WTC11 (cell line): ENCODE measurements at regions not wholly inside any gene's neighbourhood (a gene's known extent, or its start where the extent isn't known, plus 50 kb on each side); places are given as distances from the start of the nearest gene placed in this dataset.

ENCODE experiments used
- ATAC-seq: fragments of 200-7000 bp; cut with Tn5 transposase; 2 replicates; pipeline ENCODE4 v1.10.0; 2021; ENCODE audit warnings: mild to moderate bottlenecking, moderate library complexity
- CTCF ChIA-PET: fragments of 300-600 bp; sonication (Branson Sonifier 250); formaldehyde crosslinking; loops from one replicate; lab custom pipeline; 2021; ENCODE audit warnings: antibody characterized with exemption; lab: Charles Lee
- POLR2A ChIA-PET: fragments of 350-600 bp; sonication (Branson Sonifier 250); formaldehyde crosslinking; loops from one replicate; lab custom pipeline; 2021; ENCODE audit warnings: antibody characterized with exemption; lab: Charles Lee
- DNase-seq: peaks from one replicate; pipeline ENCODE4 v3.0.0; 2021; ENCODE audit warnings: low spot score
- H3K27ac Mint-ChIP-seq: 2 replicates; pipeline ENCODE4 v1.8.0; 2021; ENCODE audit warnings: mixed read lengths
- H3K27me3 Mint-ChIP-seq: 2 replicates; pipeline ENCODE4 v1.8.0; 2021; ENCODE audit warnings: low read depth, mild to moderate bottlenecking, moderate library complexity, mixed read lengths
- H3K36me3 Mint-ChIP-seq: 2 replicates; pipeline ENCODE4 v1.8.0; 2021; ENCODE audit warnings: mixed read lengths
- H3K4me1 Mint-ChIP-seq: 2 replicates; pipeline ENCODE4 v1.8.0; 2022; ENCODE audit warnings: mixed read lengths
- H3K4me3 Mint-ChIP-seq: 2 replicates; pipeline ENCODE4 v1.8.0; 2021; ENCODE audit warnings: mild to moderate bottlenecking, moderate library complexity, mixed read lengths
- H3K9me3 Mint-ChIP-seq: 2 replicates; pipeline ENCODE4 v1.8.0; 2021; ENCODE audit warnings: mixed read lengths
- AR ChIP-seq: fragments of 250-450 bp; sonication (Bioruptor Pico); IDR thresholded peaks from 2 replicates; pipeline ENCODE4 v1.9.0; 2021; ENCODE audit warnings: mild to moderate bottlenecking
- ATF3 ChIP-seq: sonication (generic); formaldehyde crosslinking; conservative IDR thresholded peaks from 2 replicates; pipeline ENCODE4 v1.8.1; 2022; ENCODE audit warnings: mild to moderate bottlenecking, missing genetic modification reagents
- CREB1 ChIP-seq: sonication (generic); formaldehyde crosslinking; IDR thresholded peaks from 2 replicates; pipeline ENCODE4 v1.8.0; 2023; ENCODE audit warnings: mild to moderate bottlenecking, missing genetic modification reagents
- ELF4 ChIP-seq: sonication (generic); formaldehyde crosslinking; IDR thresholded peaks from 2 replicates; pipeline ENCODE4 v1.8.1; 2022; ENCODE audit warnings: low read depth, mild to moderate bottlenecking, moderate library complexity, missing genetic modification reagents
- EMX1 ChIP-seq: fragments of 250-450 bp; sonication (Bioruptor Pico); IDR thresholded peaks from 2 replicates; pipeline ENCODE4 v1.8.0; 2021; ENCODE audit warnings: mild to moderate bottlenecking
- FOXP1 ChIP-seq: sonication (generic); formaldehyde crosslinking; IDR thresholded peaks from 2 replicates; pipeline ENCODE4 v1.8.0; 2022; ENCODE audit warnings: missing genetic modification reagents, mild to moderate bottlenecking, moderate library complexity, borderline replicate concordance
- GRHL2 ChIP-seq: fragments of 250-450 bp; sonication (Bioruptor Pico); IDR thresholded peaks from 2 replicates; pipeline ENCODE4 v1.8.0; 2022; ENCODE audit warnings: mild to moderate bottlenecking, moderate library complexity; ENCODE audit not compliant: insufficient replicate concordance, severe bottlenecking
- NFYB ChIP-seq: sonication (generic); formaldehyde crosslinking; conservative IDR thresholded peaks from 2 replicates; pipeline ENCODE4 v1.8.0; 2022; ENCODE audit warnings: low read depth, missing genetic modification reagents
- ZBTB21 ChIP-seq: sonication (generic); formaldehyde crosslinking; IDR thresholded peaks from 2 replicates; pipeline ENCODE4 v1.8.1; 2023; ENCODE audit warnings: mild to moderate bottlenecking, missing genetic modification reagents, borderline replicate concordance
- ZNF232 ChIP-seq: sonication (generic); formaldehyde crosslinking; IDR thresholded peaks from 2 replicates; pipeline ENCODE4 v1.8.0; 2022; ENCODE audit warnings: mild to moderate bottlenecking, missing genetic modification reagents
- ZNF416 ChIP-seq: fragments of 250-450 bp; sonication (Bioruptor Pico); IDR thresholded peaks from 2 replicates; pipeline ENCODE4 v1.9.0; 2021; ENCODE audit warnings: mild to moderate bottlenecking, inconsistent platforms
- ZNF512 ChIP-seq: sonication (generic); formaldehyde crosslinking; IDR thresholded peaks from 2 replicates; pipeline ENCODE4 v1.8.1; 2022; ENCODE audit warnings: missing genetic modification reagents, borderline replicate concordance
- TF ChIP-seq, protein P1 (sequence below): fragments of 250-450 bp; sonication (Bioruptor Pico); IDR thresholded peaks from 2 replicates; pipeline ENCODE4 v2.1.2; 2022; ENCODE audit warnings: mild to moderate bottlenecking, moderate library complexity
- TF ChIP-seq, protein P2 (sequence below): fragments of 250-450 bp; sonication (Bioruptor Pico); IDR thresholded peaks from 2 replicates; pipeline ENCODE4 v1.9.0; 2021; ENCODE audit warnings: moderate library complexity, mild to moderate bottlenecking, inconsistent platforms, borderline replicate concordance
- TF ChIP-seq, protein P3 (sequence below): sonication (generic); formaldehyde crosslinking; IDR thresholded peaks from 2 replicates; pipeline ENCODE4 v1.8.1; 2023; ENCODE audit warnings: mild to moderate bottlenecking, missing genetic modification reagents, moderate library complexity

- TF ChIP-seq AR (CRISPR knock-in tag) (no peak), ATF3 (CRISPR knock-in tag) (no peak), ZNF232 (CRISPR knock-in tag) (no peak), ZNF416 (no peak), ZBTB21 (no peak), EMX1 (CRISPR knock-in tag) (no peak)
- TF ChIP-seq, protein P1, sequence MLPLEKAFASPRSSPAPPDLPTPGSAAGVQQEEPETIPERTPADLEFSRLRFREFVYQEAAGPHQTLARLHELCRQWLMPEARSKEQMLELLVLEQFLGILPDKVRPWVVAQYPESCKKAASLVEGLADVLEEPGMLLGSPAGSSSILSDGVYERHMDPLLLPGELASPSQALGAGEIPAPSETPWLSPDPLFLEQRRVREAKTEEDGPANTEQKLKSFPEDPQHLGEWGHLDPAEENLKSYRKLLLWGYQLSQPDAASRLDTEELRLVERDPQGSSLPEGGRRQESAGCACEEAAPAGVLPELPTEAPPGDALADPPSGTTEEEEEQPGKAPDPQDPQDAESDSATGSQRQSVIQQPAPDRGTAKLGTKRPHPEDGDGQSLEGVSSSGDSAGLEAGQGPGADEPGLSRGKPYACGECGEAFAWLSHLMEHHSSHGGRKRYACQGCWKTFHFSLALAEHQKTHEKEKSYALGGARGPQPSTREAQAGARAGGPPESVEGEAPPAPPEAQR: no peak
- TF ChIP-seq, protein P2, sequence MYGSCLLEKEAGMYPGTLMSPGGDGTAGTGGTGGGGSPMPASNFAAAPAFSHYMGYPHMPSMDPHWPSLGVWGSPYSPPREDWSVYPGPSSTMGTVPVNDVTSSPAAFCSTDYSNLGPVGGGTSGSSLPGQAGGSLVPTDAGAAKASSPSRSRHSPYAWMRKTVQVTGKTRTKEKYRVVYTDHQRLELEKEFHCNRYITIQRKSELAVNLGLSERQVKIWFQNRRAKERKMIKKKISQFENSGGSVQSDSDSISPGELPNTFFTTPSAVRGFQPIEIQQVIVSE: no peak
- TF ChIP-seq, protein P3, sequence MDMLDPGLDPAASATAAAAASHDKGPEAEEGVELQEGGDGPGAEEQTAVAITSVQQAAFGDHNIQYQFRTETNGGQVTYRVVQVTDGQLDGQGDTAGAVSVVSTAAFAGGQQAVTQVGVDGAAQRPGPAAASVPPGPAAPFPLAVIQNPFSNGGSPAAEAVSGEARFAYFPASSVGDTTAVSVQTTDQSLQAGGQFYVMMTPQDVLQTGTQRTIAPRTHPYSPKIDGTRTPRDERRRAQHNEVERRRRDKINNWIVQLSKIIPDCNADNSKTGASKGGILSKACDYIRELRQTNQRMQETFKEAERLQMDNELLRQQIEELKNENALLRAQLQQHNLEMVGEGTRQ (CRISPR knock-in tag): no peak
Measured at GRCh38 chr14:105925615-105926372, 399.4 kb downstream of the TMEM121 start (continued).

DNA sequence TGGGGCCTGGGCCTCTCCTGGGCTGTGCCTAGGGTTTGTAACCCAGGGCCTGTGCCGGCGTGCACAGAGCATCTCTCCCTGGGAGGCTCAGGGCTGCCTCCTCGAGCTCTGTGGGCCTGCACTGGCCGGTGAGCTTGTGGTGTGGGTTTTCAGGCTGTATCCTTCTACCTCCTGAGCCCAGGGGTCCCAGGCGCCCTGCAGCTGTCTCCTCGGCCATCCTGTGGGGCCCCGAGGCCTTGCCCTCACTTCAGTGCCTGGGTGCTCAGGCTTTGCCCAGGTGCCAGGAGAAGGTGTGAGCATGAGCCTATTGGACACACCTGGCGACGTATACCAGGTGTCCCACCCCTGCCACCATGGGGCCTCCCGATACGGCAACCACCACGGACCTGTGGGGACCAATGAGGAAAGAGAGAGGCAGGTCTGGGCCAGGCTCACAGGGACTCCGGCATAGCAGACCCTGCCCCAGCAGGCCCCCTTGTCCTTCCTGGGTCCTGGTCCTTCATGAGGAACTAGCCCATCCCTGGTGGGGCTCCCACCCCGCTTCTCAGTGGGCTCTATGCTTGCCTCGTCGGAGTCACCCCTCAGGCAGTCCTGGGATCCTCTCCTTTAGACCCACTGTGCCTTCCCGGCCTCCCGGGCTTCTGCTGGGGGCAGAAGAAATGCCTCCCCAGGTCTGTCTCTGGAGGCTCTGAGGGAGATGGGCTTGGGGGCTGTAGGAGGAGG lies 400.2 kb downstream of the TMEM121 start:
- Mint-ChIP-seq H3K27me3 (peaks cover 10% of the 10 kb centered on the region), H3K9me3 (peaks cover 52% of the 10 kb centered on the region), H3K27ac (no peak overlapping the region)
- ATAC-seq (no peak), DNase-seq (no peak)
- TF ChIP-seq GRHL2: no peak
- no peak for TF ChIP-seq FOXP1 (CRISPR knock-in tag)
- TF ChIP-seq, protein P1: no peak
- TF ChIP-seq CREB1: no peak
- no peak for TF ChIP-seq ZNF512
- no peak for TF ChIP-seq NFYB
- TF ChIP-seq ELF4: no peak
- TF ChIP-seq, all 79 proteins: peak for 0
- CTCF ChIA-PET: no interaction called here
- peaks cover 54% of the 10 kb centered on the region for H3K36me3 Mint-ChIP-seq
- POLR2A ChIA-PET: no interaction called here
- H3K4me3 Mint-ChIP-seq: no peak overlapping the region
- no peaks in the 10 kb centered on the region for H3K4me1 Mint-ChIP-seq
